HG03354 (cell line): ENCODE measurements at regions not wholly inside any gene's neighbourhood (a gene's known extent, or its start where the extent isn't known, plus 50 kb on each side); places are given as distances from the start of the nearest gene placed in this dataset.
"Not testable (repeated sequence)": the region's sequence is repeated elsewhere in the genome, so short reads cannot be mapped to it uniquely, and the experiment has no call there.

Experiments used
- ATAC-seq: cut with Tn5 transposase; IDR thresholded peaks from one replicate; pipeline ENCODE4 v1.9.1; 2021; ENCODE audit warnings: mild to moderate bottlenecking; ENCODE audit not compliant: unreplicated experiment, poor library complexity, severe bottlenecking

DNA sequence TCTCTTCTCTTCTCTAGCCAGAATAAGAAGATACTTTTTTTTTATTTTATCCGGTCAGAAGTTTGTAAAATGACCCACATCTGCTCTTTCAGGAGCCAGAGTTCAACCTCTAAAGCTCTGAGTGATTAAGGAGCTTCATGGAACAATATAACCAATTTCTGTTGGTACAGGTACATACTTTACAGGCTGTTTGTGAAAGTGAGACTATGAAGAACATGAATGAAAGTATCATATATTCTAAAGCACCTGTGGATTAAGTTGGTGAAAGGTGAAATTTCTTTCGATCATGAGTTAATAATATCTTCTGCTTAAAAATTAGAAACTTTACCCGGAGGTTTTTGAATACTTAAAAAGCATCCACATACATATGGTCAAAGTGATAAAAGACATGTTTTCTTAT is 65.2 kb downstream of the DMRT2 start:
- no peak for ATAC-seq

DNA sequence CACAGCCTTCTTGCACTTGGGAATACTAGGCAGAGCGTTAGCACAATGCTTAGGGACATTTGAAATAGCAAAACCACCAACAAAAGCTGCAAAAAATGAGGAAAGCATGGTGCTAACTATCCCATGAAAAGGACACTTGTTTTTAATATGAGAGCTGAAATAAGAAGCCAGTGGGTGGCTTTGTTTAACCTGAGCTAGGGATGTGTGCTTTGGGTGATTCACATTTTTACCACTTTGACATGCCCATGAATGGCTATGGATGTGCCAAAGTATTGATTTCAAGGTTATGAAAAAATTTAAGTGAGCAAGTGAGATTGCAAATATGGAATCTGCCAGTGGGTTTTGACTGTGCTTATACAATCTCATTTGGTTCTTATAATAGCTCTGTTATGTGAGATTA is 67.3 kb downstream of the DMRT2 start:
- ATAC-seq: no peak

DNA sequence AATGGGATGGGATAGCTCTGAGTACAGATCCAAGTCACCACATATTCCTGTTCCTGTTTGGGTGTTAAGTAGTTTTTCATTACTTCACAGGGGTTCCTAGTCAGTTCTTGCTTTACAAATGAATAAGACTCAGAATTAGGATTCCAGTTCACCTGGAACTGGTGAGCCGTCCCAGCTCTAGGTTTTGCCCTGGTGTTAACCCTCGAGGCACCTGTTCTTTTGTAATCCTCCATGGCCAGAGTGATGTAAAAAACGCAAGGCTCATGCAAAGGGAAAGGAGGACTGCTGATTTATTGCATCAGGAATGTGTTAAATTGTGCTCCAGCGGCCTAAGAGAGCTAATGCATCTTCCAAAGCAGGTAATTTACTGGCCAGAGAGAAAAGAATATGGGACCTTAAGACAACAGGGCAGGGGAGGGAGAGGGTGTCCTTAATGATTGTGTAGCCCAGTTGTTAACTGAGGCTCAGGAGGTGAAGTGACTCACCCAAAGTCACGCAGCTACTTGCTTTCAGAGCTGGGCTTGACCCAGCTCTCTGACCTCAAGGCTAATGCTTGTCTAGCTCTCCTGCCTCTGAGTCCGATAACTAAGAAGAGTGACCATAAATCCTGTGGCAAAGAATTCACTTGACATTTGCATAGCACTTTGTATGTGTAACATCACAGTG is 70.5 kb downstream of the DMRT2 start:
- no peak for ATAC-seq

DNA sequence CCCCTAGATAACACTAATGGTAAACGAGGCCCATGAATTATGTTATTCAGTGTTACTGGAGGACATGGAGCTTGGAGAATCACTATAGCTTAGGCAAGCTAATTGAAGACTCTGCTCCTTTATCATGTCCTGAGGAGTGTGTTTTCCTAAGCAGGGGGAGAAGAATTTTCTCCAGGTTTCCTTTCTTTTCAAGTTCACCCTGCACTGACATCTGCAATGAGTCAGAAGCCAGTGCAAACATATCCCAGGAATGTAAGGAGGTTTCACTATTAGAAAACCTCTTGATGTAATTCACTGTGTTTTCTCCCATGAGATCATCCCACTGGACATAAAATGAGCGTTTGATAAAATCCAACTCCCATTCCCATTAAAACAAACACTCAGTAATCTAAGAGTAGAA is 75.6 kb downstream of the DMRT2 start:
- no peak for ATAC-seq

DNA sequence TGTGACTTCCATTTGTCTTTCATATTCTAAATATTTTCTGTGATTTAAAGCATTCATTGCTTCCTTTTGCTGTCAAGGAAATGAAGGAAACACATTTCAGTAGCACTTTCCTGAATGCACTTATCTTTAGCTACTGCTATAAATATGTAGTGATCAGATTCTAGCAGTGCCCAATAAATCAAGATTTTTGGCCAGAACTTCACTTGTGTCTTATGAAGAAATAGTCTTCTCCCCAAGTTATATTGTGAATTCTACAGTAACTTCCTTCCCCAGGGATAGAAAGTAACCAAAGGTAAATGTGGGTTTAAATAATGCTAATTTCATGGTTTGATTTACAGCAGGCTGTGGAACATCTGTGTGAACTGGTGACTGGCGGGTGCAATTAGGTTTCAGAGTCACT is 77.9 kb downstream of the DMRT2 start:
- ATAC-seq: no peak

DNA sequence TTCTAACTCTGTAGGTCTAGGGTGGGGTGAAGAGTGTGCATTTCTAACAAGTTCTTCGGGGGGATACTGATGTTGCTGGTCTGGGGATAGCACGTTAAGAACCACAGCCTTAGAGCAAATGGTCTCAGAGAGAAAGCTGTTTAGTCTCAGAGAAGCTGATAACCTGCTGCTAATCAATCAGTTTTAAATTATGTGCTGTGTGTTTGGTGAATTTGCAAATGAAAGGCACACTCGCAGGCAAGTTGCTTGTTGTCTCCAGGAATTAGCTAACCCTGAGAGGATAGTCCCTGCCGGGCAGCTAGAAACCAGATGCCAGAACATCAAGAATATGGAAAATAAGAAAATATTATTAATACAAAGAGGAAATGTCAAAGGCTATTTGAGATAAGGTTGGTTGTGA is 79.2 kb downstream of the DMRT2 start:
- no peak for ATAC-seq

DNA sequence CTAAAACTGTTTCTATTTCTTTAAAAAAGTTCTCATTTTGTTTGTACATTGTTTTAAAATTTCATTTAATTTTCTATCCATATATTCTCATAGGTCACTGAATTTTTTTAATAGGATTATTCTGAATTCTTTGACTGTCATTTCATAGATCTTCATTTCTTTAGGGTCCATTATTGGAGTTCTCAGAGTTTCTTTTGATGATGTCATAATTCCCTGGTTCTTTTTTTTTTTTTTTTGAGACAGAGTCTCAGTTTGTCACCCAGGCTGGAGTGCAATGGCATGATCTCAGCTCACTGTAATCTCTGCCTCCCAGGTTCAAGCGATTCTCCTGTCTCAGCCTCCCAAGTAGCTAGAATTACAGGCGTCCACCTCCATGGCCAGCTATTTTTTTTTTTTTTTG is 89.9 kb downstream of the DMRT2 start:
- ATAC-seq: no peak

DNA sequence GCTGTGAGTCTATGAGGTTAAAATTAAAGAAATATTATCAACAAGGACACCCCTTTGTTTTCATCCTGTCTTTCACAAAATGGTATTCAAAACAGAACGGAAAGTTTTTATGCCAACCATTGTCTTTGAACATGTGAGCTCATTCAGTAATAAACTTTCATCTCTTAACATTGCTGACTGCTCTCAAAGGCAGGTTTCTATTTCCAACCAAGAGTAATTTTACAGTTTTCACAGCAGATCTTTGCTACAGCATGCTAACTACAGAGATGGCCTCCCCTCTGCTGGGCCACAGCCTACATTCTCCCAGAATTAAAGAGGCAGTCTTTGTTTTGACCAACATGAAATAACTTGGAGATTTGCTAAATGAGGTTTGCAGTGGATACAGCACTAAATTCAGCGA is 101.5 kb downstream of the DMRT2 start:
- ATAC-seq: no peak

DNA sequence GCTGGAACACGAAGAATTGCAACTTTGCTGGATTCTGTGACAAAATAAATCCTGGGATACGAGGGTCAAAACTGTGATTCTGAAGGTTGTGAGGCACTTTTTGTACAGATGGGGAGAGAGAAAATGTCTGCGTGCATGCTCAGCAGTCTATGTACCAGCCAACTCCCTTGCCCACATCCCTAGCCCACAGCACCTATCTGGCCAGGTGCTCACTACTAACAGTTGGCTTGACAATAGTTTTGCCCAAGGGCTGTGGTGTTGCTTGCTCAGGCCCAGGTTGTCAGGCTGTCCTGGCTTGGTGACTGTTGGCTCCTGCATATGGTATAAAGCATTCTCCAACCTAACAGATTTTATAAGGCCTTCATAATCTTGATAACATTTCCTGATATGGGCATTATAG is 102.0 kb downstream of the DMRT2 start:
- ATAC-seq: no peak

DNA sequence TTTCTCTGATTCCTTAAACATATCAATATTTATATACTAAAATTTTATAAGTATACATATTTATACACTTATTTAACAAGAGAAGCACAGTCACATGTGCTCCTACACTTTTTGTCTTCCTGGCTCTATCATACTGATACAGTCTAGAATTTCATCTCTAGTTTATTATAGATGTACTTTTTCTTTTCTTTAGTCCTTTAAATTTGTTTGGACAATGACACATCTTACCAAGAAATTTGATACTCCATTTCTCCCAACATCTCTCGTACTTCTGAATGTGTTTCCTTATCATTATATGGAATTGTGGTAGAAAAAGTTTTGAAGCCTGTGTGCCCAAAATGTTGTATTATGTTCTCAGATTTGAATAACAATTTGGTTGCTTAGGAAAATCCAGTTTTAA is 104.6 kb downstream of the DMRT2 start:
- ATAC-seq: no peak

DNA sequence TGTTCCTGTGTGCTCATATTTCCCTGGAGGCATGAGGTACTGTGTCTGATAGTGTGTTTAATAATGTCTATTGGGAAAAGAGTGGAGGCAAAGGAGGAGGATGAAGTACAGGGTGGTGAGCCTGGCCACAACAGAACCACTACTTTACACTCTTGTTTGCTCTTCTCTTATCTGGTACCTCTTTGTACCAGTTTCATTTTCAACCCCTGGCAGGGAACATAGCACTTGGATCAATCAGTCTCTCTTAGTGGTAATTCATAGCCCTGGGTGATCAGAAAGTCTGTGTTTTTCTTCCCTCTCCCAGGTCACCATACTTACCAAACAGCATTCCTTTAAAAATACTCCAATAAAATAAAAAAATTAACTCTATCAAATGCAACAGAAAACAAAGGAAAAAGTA is 105.4 kb downstream of the DMRT2 start:
- ATAC-seq: no peak

DNA sequence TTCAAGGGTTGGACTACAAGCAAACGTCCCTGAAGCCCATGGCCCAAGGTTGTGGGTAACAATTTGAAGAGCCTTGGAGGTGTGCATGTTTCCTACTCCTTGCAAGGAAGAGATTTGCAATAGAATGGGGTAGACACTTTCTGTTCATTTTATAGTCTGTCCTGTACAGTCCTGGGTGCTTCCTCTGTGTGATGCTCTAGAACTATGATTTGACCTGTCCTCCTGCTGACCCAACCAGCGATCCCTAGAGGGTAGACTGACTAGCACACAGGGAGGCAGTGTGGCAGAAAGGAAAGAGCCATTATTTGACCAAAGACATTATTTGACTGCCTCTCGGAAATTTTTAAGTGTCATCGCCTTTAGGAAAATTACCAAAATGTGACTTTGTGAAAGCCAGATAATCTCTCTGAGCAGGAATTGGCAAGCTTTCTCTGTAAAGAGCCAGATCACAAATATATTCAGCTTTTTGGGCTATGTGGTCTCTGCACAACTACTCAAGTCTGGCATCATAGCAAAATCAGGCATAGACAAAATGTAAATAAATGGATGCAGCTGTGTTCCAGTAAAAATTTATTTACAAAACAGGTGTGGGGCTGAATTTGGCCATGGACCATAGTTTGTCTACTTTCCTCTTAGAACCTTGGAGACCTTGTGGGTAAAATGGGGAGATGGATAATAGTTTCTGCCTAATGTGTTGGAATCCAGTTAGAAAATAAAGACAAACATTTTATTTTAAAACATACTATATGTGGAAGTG is 106.8 kb downstream of the DMRT2 start:
- no peak for ATAC-seq

DNA sequence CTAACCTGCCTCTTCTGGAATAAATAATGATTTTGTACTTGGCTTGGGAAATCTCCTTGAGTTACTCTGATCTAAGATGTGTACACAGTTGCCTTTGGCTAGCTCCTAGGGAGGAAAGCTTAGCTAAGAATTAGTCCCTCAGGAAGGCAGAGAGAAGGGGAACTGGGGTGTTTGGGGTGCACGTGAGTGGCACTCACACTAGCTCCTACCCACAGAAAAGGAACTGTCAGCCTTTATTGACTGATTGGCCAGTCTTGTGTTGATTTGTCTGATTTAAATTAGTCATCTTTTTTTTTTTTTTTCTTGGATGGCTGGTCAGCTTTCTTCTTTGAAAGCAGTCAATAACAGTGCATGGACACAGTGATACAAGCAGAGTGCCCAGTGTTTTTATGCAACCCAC is 107.7 kb downstream of the DMRT2 start:
- ATAC-seq: no peak

DNA sequence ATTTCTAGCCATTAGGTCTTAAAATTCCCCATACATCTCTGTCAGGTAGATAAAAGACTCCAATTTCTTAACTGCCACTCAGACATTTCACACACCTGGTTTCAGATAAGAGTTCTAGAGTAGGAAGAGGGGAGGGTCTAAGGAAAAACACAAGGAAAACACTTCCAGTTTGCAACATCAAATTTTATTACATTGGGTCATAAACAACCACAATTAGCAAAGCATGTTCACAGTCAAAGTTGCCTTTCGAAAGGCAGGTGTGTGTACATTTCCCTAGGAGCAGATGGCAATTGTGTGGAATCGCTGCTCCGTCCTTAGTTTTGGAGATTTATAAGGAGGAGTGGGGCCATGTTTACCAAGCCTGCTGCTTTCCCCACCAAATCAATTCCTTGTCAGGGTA is 120.8 kb downstream of the DMRT2 start:
- ATAC-seq: no peak

DNA sequence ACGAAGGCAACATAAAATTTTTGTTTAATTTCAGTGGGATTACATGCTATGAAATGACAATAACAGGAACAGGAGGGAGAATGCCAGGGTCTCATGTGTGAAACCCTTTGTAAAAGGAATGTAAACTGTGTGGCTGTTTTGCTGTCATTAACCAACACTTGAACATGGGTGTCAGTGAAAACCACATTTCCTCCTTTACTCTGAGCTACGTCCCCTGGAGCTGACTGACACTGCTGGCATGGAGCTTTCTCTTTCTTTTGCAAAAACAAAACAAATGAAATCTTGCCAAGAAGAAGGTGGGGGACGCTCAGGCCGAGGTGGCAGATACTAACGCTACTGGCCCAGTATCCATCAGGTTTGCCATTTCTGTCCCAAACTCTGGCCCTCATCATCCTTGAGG is 121.4 kb downstream of the DMRT2 start:
- ATAC-seq: no peak

DNA sequence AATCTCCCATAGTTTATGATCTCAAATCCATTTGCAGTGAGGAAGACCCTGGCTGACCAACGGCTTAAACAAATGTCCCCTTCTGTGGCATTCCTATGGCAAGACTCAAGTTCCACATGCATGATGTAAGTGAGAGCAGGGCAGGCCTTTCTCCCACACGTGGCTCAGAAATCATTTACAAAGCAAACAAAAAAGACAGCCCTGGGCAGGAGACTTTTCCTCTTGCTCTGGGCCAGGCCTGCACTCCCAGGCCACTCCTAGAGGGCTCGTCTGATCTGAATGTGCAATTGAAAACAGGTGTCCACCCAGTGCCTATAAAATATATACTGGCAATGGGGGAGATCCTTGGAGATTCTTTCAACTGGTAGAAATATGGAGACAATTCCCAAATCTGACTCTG is 123.1 kb downstream of the DMRT2 start:
- no peak for ATAC-seq

DNA sequence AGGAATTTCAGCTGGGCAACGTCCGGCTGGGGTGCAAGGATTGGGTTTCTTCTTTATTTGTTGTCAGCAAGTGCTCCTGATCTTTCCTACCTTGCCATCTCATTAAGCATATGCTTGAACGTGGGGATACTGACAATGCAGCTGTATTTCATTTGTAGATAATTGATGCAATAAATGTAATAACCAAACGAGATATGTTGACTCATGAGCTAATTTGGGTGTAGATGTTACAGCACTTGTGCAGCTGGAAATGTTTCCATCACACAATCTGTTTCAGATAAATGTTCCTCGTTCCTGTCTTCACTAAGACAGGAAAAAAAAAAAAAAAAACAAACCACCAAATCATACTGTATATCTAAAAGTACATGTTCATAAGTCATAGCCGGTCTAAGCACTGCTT is 123.8 kb downstream of the DMRT2 start:
- no peak for ATAC-seq

DNA sequence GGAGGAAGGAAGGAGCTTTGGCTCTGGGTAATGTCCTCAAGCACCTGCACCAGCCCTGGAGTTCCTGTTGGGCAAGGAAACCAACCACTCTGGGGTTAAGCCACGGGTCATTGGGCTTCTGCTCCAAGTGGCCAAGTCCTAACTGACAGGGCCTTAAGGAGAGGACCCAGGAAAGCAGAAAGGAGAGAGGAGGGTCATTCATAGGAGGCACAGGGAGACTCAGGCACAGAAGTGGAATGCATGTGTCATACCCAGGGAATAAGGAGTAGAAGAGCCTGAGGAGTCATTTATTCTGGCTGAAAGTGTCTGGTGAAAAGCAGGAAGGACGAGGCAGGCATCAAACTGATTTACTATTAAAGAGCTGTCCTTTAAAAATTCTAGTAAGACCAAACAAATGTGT is 129.2 kb downstream of the DMRT2 start:
- no peak for ATAC-seq

DNA sequence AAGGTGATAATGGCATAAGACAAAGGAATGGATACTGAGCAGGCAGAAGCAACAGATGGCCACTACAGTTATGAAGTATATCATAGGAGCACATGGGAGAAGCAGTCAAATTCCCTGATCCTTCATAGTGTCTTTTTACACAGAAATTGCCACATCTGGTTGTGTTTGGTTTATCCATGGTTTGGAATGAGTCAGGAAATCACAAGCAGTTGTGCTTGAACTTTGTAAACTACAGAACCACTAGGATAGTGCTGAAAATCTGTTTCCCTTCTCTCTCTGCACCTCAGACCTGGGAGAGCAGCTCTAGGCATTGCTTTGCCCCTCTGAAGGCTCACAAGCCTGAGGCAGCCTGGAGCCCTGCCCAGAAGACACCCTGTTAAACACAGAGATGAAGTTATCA is 134.0 kb downstream of the DMRT2 start:
- ATAC-seq: no peak

DNA sequence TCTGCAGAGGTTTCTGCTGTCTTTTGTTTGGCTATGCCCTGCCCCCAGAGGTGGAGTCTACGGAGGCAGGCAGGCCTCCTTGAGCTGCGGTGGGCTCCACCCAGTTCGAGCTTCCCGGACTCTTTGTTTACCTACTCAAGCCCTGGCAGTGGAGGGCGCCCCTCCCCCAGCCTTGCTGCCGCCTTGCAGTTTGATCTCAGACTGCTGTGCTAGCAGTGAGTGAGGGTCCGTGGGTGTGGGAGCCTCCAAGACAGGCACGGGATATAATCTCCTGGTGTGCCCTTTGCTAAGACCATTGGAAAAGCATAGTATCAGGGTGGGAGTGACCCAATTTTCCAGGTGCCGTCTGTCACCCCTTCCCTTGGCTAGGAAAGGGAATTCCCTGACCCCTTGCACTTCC is 137.0 kb downstream of the DMRT2 start:
- not testable (repeated sequence) for ATAC-seq

DNA sequence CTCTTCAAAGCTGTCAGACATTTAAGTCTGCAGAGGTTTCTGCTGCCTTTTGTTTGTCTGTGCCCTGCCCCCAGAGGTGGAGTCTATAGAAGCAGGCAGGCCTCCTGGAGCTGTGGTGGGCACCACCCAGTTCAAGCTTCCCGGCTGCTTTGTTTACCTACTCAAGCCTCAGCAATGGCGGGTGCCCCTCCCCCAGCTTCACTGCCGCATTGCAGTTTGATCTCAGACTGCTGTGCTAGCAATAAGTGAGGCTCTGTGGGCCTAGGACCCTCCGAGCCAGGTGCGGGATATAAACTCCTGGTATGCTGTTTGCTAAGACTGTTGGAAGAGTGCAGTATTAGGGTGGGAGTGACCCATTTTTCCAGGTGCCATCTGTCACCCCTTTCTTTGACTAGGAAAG is 145.5 kb downstream of the DMRT2 start:
- ATAC-seq: not testable (repeated sequence)

DNA sequence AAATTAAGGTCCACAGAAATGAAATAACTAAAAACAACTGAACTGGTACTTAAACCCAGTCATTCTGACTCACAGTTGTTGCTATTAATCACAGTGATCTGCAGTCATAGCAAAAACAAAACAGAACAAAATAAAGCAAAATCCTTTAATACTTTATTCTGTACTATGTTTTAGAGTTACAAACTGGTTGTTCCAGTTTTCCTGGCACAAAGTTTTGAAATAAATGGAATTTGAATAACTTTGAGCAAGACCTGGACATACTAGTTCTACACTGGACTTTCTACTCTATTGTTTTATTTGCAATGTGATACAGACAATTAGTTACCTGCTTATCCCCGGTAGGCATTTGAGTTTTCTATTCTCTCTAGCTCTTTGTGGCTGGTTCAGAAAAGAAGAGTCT is 147.9 kb downstream of the DMRT2 start:
- no peak for ATAC-seq
